H1 (cell line): ENCODE measurements at regions not wholly inside any gene's neighbourhood (a gene's known extent, or its start where the extent isn't known, plus 50 kb on each side); places are given as distances from the start of the nearest gene placed in this dataset.

Experiments
- NANOG ChIP-seq: IDR thresholded peaks from 2 replicates; pipeline ENCODE4 v1.6.1; 2011; ENCODE audit warnings: low read length, low read depth, mild to moderate bottlenecking, inconsistent platforms; ENCODE audit not compliant: insufficient read depth, poor library complexity, severe bottlenecking
- PHF8 ChIP-seq: fragments of 200-600 bp; sonication (generic); conservative IDR thresholded peaks from 2 replicates; pipeline ENCODE4 v1.7.1; 2012; ENCODE audit warnings: low read depth, mild to moderate bottlenecking, inconsistent platforms, low read length, moderate library complexity
- RFX5 ChIP-seq: IDR thresholded peaks from 2 replicates; pipeline ENCODE4 v1.6.1; 2011; ENCODE audit warnings: low read depth, low read length, improper control_type of control experiment, borderline replicate concordance
- SIX5 ChIP-seq: IDR thresholded peaks from 2 replicates; pipeline ENCODE4 v1.6.1; 2011; ENCODE audit warnings: mild to moderate bottlenecking, low read depth, low read length
- SP2 ChIP-seq: IDR thresholded peaks from 2 replicates; pipeline ENCODE4 v1.6.1; 2012; ENCODE audit warnings: mild to moderate bottlenecking, low read length, inconsistent platforms
- TAF1 ChIP-seq: IDR thresholded peaks from 2 replicates; pipeline ENCODE4 v1.6.1; 2011; ENCODE audit warnings: mild to moderate bottlenecking, low read depth, low read length

GRCh38 chr5:21236104-21236503 is 1248.1 kb upstream of the CDH18 start (continued):
- no peak for TF ChIP-seq RFX5
- TF ChIP-seq TAF1: no peak
- no peak for TF ChIP-seq NANOG
- no peak for TF ChIP-seq SIX5
- no peak for TF ChIP-seq SP2
- no peak for TF ChIP-seq PHF8
- TF ChIP-seq, all 59 proteins: peak for 0
